Activated naive CD8-positive, alpha-beta T cell treated with anti-CD3 and anti-CD28 coated beads, Interleukin-2, amount 10 ng/mL, durations not matched to agents 7 days and 5 days (primary cell): ENCODE measurements at regions not wholly inside any gene's neighbourhood (a gene's known extent, or its start where the extent isn't known, plus 50 kb on each side); places are given as distances from the start of the nearest gene placed in this dataset.
"Not testable (repeated sequence)": the region's sequence is repeated elsewhere in the genome, so short reads cannot be mapped to it uniquely, and the experiment has no call there.

Source experiments
- ATAC-seq: fragments of 150-1000 bp; cut with Tn5 transposase; one replicate; pipeline ENCODE4 v1.10.0; 2021; ENCODE audit warnings: low read depth, moderate library complexity
- POLR2A ChIA-PET: fragments of 350-600 bp; sonication (Branson Sonifier 250); formaldehyde crosslinking; loops from one replicate; lab custom pipeline; 2021; ENCODE audit warnings: antibody characterized with exemption; lab: Charles Lee
- DNase-seq: peaks from one replicate; pipeline ENCODE4 v3.0.0; 2021
- H3K27ac Mint-ChIP-seq: one replicate; pipeline ENCODE4 v1.8.0; 2022; ENCODE audit warnings: mild to moderate bottlenecking, mixed read lengths
- H3K27me3 Mint-ChIP-seq: one replicate; pipeline ENCODE4 v1.8.0; 2022; ENCODE audit warnings: mild to moderate bottlenecking, moderate library complexity, mixed read lengths
- H3K36me3 Mint-ChIP-seq: one replicate; pipeline ENCODE4 v1.8.0; 2021; ENCODE audit warnings: mild to moderate bottlenecking, mixed read lengths
- H3K4me1 Mint-ChIP-seq: one replicate; pipeline ENCODE4 v1.8.0; 2021; ENCODE audit warnings: mixed read lengths
- H3K4me3 Mint-ChIP-seq: one replicate; pipeline ENCODE4 v1.8.0; 2022; ENCODE audit warnings: mild to moderate bottlenecking, moderate library complexity, mixed read lengths
- H3K9me3 Mint-ChIP-seq: one replicate; pipeline ENCODE4 v1.8.0; 2021; ENCODE audit warnings: mixed read lengths

- H3K9me3 Mint-ChIP-seq, H3K27ac Mint-ChIP-seq, H3K36me3 Mint-ChIP-seq, POLR2A ChIA-PET, H3K27me3 Mint-ChIP-seq, DNase-seq, ATAC-seq, H3K4me1 Mint-ChIP-seq, H3K4me3 Mint-ChIP-seq: not testable (repeated sequence)
These were observed 403.9 kb upstream of the TMEFF2 start for GRCh38 chr2:192598649-192599048.

GRCh38 chr2:192593561-192593960 is 398.8 kb upstream of the TMEFF2 start:
- H3K9me3 Mint-ChIP-seq = no peaks in the 10 kb centered on the region
- H3K36me3 Mint-ChIP-seq = no peaks in the 10 kb centered on the region
- DNase-seq (no peak), ATAC-seq (no peak)
- H3K27me3 Mint-ChIP-seq = no peaks in the 10 kb centered on the region
- POLR2A ChIA-PET = no interaction called here
- no peak overlapping the region for H3K27ac Mint-ChIP-seq
- no peak overlapping the region for H3K4me3 Mint-ChIP-seq
- H3K4me1 Mint-ChIP-seq = no peaks in the 10 kb centered on the region

- no peaks in the 10 kb centered on the region for H3K4me1 Mint-ChIP-seq
- no peaks in the 10 kb centered on the region for H3K27me3 Mint-ChIP-seq
- no peak overlapping the region for H3K27ac Mint-ChIP-seq
- DNase-seq (no peak), ATAC-seq (no peak)
- POLR2A ChIA-PET = no interaction called here
- H3K4me3 Mint-ChIP-seq = no peak overlapping the region
- H3K9me3 Mint-ChIP-seq = no peaks in the 10 kb centered on the region
- no peaks in the 10 kb centered on the region for H3K36me3 Mint-ChIP-seq
These were observed 396.9 kb upstream of the TMEFF2 start for GRCh38 chr2:192591617-192592016.

GRCh38 chr2:192585418-192585817 is 390.7 kb upstream of the TMEFF2 start:
- ATAC-seq = no peak
- Mint-ChIP-seq H3K36me3 (no peaks in the 10 kb centered on the region), H3K4me1 (no peaks in the 10 kb centered on the region), H3K4me3 (no peak overlapping the region), H3K27me3 (no peaks in the 10 kb centered on the region), H3K9me3 (no peaks in the 10 kb centered on the region), H3K27ac (no peak overlapping the region)
- POLR2A ChIA-PET = no interaction called here
- DNase-seq = no peak

- H3K27me3 Mint-ChIP-seq = no peaks in the 10 kb centered on the region
- H3K4me1 Mint-ChIP-seq = no peaks in the 10 kb centered on the region
- H3K27ac Mint-ChIP-seq = no peak overlapping the region
- DNase-seq (no peak), ATAC-seq (no peak)
- H3K4me3 Mint-ChIP-seq = no peak overlapping the region
- no peaks in the 10 kb centered on the region for H3K36me3 Mint-ChIP-seq
- POLR2A ChIA-PET = no interaction called here
- no peaks in the 10 kb centered on the region for H3K9me3 Mint-ChIP-seq
These were observed 390.2 kb upstream of the TMEFF2 start for GRCh38 chr2:192584976-192585375.

GRCh38 chr2:192579965-192580700 is 385.4 kb upstream of the TMEFF2 start:
- Mint-ChIP-seq H3K4me3 (no peak overlapping the region), H3K36me3 (no peaks in the 10 kb centered on the region), H3K4me1 (no peaks in the 10 kb centered on the region), H3K27me3 (no peaks in the 10 kb centered on the region), H3K27ac (no peak overlapping the region), H3K9me3 (no peaks in the 10 kb centered on the region)
- ATAC-seq (no peak), DNase-seq (no peak)
- POLR2A ChIA-PET = no interaction called here

- POLR2A ChIA-PET = no interaction called here
- no peaks in the 10 kb centered on the region for H3K9me3 Mint-ChIP-seq
- H3K27me3 Mint-ChIP-seq = no peaks in the 10 kb centered on the region
These were observed 384.0 kb upstream of the TMEFF2 start for GRCh38 chr2:192578780-192579179.

GRCh38 chr2:192577706-192578105 is 383.0 kb upstream of the TMEFF2 start:
- no peak overlapping the region for H3K4me3 Mint-ChIP-seq
- no peak overlapping the region for H3K27ac Mint-ChIP-seq
- no peaks in the 10 kb centered on the region for H3K9me3 Mint-ChIP-seq
- DNase-seq (no peak), ATAC-seq (no peak)
- POLR2A ChIA-PET = no interaction called here
- no peaks in the 10 kb centered on the region for H3K27me3 Mint-ChIP-seq
- H3K4me1 Mint-ChIP-seq = no peaks in the 10 kb centered on the region
- H3K36me3 Mint-ChIP-seq = no peaks in the 10 kb centered on the region

More at GRCh38 chr2:192578780-192579179, 384.0 kb upstream of the TMEFF2 start:
- H3K36me3 Mint-ChIP-seq = no peaks in the 10 kb centered on the region
- H3K4me3 Mint-ChIP-seq = no peak overlapping the region
- H3K27ac Mint-ChIP-seq = no peak overlapping the region
- ATAC-seq = no peak
- DNase-seq = no peak
- H3K4me1 Mint-ChIP-seq = no peaks in the 10 kb centered on the region

GRCh38 chr2:192574552-192574951 is 379.8 kb upstream of the TMEFF2 start:
- Mint-ChIP-seq H3K4me3 (no peak overlapping the region), H3K4me1 (no peaks in the 10 kb centered on the region), H3K36me3 (no peaks in the 10 kb centered on the region), H3K9me3 (no peaks in the 10 kb centered on the region), H3K27me3 (no peaks in the 10 kb centered on the region), H3K27ac (no peak overlapping the region)
- POLR2A ChIA-PET = no interaction called here
- no peak for DNase-seq
- ATAC-seq = no peak

- Mint-ChIP-seq H3K9me3 (no peaks in the 10 kb centered on the region), H3K27me3 (no peaks in the 10 kb centered on the region), H3K4me1 (no peaks in the 10 kb centered on the region), H3K4me3 (no peak overlapping the region), H3K36me3 (no peaks in the 10 kb centered on the region), H3K27ac (no peak overlapping the region)
- DNase-seq = no peak
- no peak for ATAC-seq
- POLR2A ChIA-PET = no interaction called here
These were observed 376.9 kb upstream of the TMEFF2 start for GRCh38 chr2:192571636-192572035.

GRCh38 chr2:192570788-192571187 is 376.1 kb upstream of the TMEFF2 start:
- Mint-ChIP-seq H3K4me3 (no peak overlapping the region), H3K36me3 (no peaks in the 10 kb centered on the region), H3K9me3 (no peaks in the 10 kb centered on the region), H3K27me3 (no peaks in the 10 kb centered on the region), H3K4me1 (no peaks in the 10 kb centered on the region), H3K27ac (no peak overlapping the region)
- DNase-seq (no peak), ATAC-seq (no peak)
- POLR2A ChIA-PET = no interaction called here

- ATAC-seq = no peak
These were observed 372.1 kb upstream of the TMEFF2 start for GRCh38 chr2:192566863-192567262.

GRCh38 chr2:192560326-192560725 is 365.6 kb upstream of the TMEFF2 start:
- Mint-ChIP-seq H3K4me3 (no peak overlapping the region), H3K9me3 (no peaks in the 10 kb centered on the region), H3K4me1 (no peaks in the 10 kb centered on the region), H3K36me3 (no peaks in the 10 kb centered on the region), H3K27ac (no peak overlapping the region), H3K27me3 (no peaks in the 10 kb centered on the region)
- POLR2A ChIA-PET = no interaction called here
- ATAC-seq = no peak
- DNase-seq = no peak

More at GRCh38 chr2:192566863-192567262, 372.1 kb upstream of the TMEFF2 start:
- Mint-ChIP-seq H3K4me1 (no peaks in the 10 kb centered on the region), H3K4me3 (no peak overlapping the region), H3K27ac (no peak overlapping the region), H3K9me3 (no peaks in the 10 kb centered on the region), H3K36me3 (no peaks in the 10 kb centered on the region), H3K27me3 (no peaks in the 10 kb centered on the region)
- POLR2A ChIA-PET = no interaction called here
- no peak for DNase-seq

- no peak for ATAC-seq
- no peak for DNase-seq
- no peaks in the 10 kb centered on the region for H3K36me3 Mint-ChIP-seq
- H3K4me3 Mint-ChIP-seq = no peak overlapping the region
- H3K9me3 Mint-ChIP-seq = no peaks in the 10 kb centered on the region
- H3K27me3 Mint-ChIP-seq = no peaks in the 10 kb centered on the region
- no peaks in the 10 kb centered on the region for H3K4me1 Mint-ChIP-seq
- POLR2A ChIA-PET = no interaction called here
- no peak overlapping the region for H3K27ac Mint-ChIP-seq
These were observed 364.9 kb upstream of the TMEFF2 start for GRCh38 chr2:192559587-192559986.
